ENCODE measurements at regions not wholly inside any gene's neighbourhood (a gene's known extent, or its start where the extent isn't known, plus 50 kb on each side); places are given as distances from the start of the nearest gene placed in this dataset.

- DNase-seq (ENCODE audit: low read depth) = peak; percentile 7
These were observed 574.2 kb downstream of the NUF2 start for GRCh38 chr1:163896001-163896400.

- peak; percentile 34 for DNase-seq (ENCODE audit: low read depth)
These were observed 575.8 kb downstream of the NUF2 start for GRCh38 chr1:163897412-163898155.

- DNase-seq (ENCODE audit: low read depth) = no peak
These were observed 584.5 kb downstream of the NUF2 start for GRCh38 chr1:163906283-163906682.

GRCh38 chr1:163912170-163912884 lies 590.6 kb downstream of the NUF2 start:
- DNase-seq (ENCODE audit: low read depth) = no peak

DNA sequence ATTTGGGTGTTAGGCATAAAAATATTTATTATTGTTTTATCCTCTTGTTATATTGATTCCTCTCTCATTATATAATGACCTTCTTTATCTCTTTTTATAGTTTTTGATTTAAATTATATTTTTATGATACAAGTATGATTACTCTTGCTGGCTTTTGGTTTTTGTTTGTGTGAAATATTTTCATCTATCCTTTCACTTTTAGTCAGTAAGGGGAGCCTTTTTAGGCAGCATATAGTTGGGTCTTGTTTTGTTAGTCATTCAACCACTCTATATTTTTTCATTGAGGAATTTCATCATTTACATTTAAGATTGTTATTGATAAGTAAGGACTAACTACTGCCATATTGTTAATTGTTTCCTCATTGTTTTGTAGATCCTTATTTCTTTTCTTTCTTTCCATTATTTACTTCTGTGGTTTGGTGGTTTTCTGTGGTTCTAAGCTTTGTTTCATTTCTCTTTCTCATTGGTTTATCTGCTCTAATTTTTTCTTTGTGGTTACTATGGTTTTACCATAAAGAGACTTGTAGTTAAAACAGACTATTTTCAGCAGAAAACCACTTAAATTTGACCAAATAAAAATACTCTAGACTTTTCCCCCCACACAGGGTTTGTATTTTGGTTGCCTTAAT lies 593.1 kb downstream of the NUF2 start:
- no peak for DNase-seq (ENCODE audit: low read depth)

DNA sequence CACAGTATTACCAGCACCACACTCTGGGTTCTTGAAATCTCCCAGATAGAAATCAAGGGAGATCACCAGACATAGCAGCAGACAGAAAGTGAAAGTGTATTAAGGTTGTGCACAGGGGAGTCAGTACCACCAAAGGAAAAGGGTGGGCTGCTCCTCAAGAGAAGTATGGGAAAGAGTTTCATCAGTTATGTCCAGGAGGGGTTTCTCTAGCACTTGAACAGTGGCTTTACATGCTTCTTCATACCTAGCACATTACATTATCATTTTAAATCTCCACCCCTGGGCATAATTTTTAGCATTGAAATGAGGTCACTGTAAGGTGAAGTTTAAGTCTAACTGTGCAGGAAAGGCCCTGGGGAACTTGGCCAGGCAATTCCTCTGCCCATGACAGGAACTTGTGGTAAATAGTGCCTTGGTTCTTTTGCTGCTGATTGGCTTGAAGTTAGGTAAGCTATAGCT lies 601.0 kb downstream of the NUF2 start:
- no peak for DNase-seq (ENCODE audit: low read depth)

- no peak for DNase-seq (ENCODE audit: low read depth)
These were observed 602.3 kb downstream of the NUF2 start for GRCh38 chr1:163924041-163924440.

DNA sequence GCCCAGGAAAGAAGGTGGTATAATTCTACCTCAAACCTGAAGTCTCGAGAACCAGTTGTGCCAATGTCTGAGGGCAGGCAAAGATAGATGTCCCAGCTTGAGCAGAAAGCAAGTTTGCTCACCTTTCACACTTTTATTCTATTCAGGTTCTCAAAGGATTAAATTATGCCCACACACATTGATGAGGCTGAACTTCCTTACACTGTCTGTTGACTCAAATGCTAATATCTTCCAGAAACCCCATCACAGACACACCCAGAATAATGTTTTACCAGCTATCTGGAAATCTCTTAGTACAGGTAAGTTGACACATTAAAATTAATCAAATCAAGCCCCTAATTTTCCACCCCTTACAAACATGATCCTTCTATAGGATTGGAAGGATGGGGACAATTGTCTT lies 605.7 kb downstream of the NUF2 start:
- no peak for DNase-seq (ENCODE audit: low read depth)

GRCh38 chr1:163928069-163928468 lies 606.3 kb downstream of the NUF2 start:
- DNase-seq (ENCODE audit: low read depth) = no peak

GRCh38 chr1:163928651-163929050 lies 606.9 kb downstream of the NUF2 start:
- DNase-seq (ENCODE audit: low read depth) = no peak

GRCh38 chr1:163932901-163933300 lies 611.1 kb downstream of the NUF2 start:
- DNase-seq (ENCODE audit: low read depth) = no peak

- no peak for DNase-seq (ENCODE audit: low read depth)
These were observed 611.7 kb downstream of the NUF2 start for GRCh38 chr1:163933437-163933836.

DNA sequence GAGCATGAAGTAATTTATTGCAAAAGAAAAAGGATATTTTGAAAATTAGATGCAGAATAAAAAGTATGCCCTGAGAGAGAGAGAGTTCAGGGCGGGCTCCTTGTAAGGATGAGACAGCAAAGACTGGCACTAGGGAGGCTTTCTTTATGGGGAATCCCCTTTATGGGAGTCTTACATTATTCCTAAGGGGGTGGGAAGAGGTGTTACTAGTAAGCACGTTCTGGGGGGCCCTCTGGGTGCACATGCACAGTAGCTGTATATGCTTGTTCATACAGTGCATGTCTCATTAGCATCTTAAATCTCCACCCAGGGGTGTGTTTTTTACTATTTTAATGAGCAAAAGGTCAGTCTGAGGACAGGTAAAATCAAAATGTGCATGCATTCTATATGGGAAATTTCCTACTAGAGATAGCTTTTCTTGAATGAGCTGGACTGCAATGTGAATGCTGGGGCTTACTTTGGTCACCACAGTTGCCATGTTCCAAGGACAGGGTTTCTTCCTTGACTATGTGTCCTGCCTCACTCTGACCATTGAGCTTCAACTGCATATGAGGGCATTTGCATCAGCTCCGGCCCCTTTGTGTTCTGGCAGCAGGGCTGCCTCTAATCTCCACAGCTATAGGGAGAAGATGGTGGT lies 614.1 kb downstream of the NUF2 start:
- DNase-seq (ENCODE audit: low read depth) = no peak

GRCh38 chr1:163959622-163960021 lies 599.4 kb upstream of the PBX1 start:
- DNase-seq (ENCODE audit: low read depth) = no peak

DNA sequence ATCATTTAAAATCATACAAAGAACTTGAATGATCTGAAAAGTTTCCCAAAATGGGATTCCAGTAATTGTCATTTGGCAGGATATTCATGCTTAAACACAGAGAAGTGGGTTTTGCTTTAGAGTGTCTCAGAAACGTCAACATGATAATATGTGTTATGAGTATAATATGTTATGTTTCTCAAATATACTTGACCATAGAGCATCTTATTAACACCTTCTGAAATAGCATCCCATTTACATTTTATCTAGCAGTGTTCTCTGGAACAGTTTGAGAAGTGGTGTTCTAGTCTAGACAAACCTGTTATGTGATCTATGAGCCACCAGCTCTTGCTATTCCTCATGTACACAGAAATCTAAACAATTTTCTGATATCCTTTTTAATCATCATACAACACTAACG lies 588.8 kb upstream of the PBX1 start:
- no peak for DNase-seq (ENCODE audit: low read depth)

- DNase-seq (ENCODE audit: low read depth) = no peak
These were observed 588.3 kb upstream of the PBX1 start for GRCh38 chr1:163970699-163971098.

DNA sequence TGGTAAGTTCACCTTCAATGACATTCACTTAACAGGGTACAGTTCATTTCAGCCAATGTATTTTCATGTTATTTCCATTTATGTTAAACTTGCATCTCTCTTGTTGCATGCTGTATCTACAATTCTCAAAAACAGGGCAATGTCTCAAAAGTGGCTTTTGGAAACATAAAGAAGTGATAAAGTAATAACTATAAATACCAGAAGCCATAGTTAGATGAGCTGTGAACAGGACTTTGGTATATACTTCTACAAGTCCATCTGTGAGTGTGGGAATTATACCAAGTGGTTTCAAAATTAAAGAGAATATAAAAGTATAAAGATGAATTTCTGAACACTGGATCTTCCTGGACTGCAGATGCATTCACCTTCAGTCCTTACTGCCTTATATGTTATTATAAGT lies 585.4 kb upstream of the PBX1 start:
- DNase-seq (ENCODE audit: low read depth) = no peak

DNA sequence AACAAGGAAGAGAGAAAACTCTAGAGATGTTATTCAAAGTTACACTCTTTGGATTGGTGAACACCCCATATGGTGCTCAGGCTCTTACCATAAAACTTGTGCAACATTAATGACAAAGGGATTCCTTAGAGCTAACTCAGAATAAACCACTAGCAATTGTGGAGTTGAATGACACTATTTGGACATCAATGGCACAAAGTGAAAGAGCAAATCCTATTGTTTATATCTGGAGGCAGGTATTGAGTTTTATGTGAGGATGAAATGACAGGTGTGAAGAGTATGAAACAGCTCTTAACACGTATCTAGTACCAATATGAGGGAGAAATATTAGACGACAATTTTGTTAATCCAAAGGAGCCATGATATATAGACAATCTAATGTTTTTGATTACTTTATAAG lies 584.9 kb upstream of the PBX1 start:
- DNase-seq (ENCODE audit: low read depth) = no peak

- DNase-seq (ENCODE audit: low read depth) = no peak
These were observed 578.6 kb upstream of the PBX1 start for GRCh38 chr1:163980394-163980793.

DNA sequence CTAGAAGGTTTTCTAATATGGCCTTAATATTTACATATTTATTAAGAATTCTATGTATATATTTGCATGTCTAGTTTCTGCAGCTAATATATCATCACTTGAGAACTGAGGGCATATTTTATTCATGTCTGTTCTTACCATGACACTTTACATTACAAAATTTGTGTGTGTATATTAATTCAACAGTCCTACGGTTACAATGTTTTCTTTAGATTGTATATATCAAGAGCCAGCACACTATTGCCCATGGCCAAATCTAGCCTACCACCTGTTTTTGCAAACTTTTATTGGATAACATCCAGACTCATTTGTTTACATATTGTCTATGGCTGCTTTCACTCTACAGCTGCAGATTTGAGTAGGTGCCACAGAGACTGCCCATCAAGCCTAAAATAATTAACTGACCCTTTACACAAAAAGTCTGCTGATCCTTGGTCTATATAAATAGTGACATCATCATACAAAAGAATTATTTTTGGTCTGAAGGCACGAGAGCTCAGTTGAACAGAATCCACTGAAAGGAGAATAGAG lies 577.4 kb upstream of the PBX1 start:
- DNase-seq (ENCODE audit: low read depth) = no peak

DNA sequence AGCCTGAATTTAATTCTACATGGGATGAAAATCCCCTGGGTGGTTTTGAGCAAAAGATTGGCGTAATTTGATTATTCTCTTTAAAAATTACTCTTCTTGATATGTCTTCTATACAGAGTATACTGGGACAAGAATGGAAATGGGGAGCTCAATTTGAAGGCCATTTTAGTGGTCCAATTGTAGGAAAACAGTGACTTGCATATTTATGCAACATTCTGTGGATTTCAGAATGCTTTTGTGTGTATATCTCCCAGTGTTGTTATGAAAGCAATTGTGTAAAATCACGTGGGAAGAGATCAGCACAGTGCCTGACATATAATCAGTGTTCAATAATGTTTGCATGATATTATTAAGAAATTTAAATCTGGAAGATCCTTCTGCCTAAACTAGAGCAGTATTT lies 575.9 kb upstream of the PBX1 start:
- DNase-seq (ENCODE audit: low read depth) = no peak

DNA sequence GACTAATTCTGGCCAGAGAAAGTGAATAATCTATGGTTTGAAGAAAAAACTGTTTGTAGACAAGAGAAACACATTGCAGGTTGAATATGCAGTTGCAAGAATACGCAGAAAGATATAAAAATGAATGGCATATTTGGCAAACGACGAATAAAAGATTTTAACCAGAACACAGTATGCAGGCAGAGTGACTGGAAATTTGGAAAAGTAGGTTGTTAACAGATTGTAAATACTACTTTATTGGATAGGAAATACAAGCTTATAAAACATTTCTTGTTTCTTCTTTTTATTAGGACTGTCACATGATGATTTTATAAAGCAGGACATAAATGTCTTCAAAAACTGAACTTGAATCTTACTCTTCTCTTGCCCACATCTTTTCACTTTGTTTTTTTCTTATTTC lies 573.3 kb upstream of the PBX1 start:
- DNase-seq (ENCODE audit: low read depth) = no peak

Data from amniotic epithelial cell (primary cell).